ENCODE measurements at regions not wholly inside any gene's neighbourhood (a gene's known extent, or its start where the extent isn't known, plus 50 kb on each side); places are given as distances from the start of the nearest gene placed in this dataset.
A peak's percentile ranks its signal among the peaks of the same experiment; 100 is the strongest.
"Not testable (repeated sequence)": the region's sequence is repeated elsewhere in the genome, so short reads cannot be mapped to it uniquely, and the experiment has no call there.

DNA sequence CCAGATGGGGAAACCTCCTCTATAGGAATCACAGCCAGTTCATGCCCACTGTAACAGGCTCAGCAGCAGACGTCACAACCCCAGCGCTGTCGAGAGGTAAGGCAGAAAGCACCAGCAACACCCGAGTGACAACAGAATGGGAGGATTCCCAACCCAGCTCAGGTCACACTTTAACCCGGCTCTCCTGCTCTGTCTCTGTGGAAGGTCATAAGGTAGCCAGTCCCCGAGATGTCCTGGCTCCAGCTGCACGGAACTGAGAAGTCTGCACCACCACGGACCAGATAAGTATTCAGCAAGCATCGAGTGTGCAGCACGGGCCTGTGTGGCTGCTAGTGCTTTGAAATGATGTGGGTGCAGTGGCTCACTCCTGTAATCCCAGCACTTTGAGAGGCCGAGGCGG, 236.7 kb upstream of the TCERG1L start:
- DNase-seq (ENCODE audit: extremely low read depth in 1 of 11, low read depth in 9 of 11, low spot score in 4 of 11): no peak

DNA sequence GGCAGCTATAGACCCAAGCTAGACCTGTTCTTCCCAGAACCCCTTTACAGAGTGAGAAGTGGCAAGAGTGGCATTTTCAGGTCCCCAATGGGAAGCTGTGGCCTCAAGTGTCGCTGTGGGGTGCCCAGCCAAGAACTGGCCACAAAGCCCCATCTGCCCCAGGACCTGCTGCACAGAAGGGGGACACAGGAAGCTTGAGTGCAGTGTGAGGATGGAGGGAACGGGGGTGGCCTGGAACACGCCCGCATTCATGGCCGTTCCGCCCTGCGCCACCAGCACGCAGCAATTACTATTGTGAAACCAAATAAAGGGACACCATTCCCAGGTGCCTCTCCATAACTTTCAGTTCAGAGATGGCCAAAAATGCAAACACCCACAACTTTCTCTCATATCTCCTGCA, 237.6 kb upstream of the TCERG1L start:
- no peak for DNase-seq (ENCODE audit: extremely low read depth in 1 of 11, low read depth in 9 of 11, low spot score in 4 of 11)

DNA sequence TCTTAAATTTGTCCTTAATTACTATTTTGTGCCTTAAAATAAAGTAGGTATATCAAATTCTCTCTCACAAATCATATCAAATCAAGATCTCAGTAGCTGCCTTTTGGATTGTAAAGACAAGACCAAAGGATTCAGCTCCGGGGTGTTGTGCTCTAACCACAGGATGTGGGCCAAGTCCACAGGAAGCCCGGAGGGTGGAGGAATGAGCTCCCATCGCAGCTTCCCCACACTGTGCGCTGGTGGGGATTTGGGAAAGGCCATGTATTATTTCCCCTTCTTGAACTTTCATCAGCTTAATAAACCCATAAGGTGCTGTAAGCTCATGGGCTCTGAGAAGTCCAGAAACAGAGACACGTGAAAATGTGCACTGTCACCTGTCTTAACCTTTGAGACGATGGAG, 241.6 kb upstream of the TCERG1L start:
- no peak for DNase-seq (ENCODE audit: extremely low read depth in 1 of 11, low read depth in 9 of 11, low spot score in 4 of 11)

DNA sequence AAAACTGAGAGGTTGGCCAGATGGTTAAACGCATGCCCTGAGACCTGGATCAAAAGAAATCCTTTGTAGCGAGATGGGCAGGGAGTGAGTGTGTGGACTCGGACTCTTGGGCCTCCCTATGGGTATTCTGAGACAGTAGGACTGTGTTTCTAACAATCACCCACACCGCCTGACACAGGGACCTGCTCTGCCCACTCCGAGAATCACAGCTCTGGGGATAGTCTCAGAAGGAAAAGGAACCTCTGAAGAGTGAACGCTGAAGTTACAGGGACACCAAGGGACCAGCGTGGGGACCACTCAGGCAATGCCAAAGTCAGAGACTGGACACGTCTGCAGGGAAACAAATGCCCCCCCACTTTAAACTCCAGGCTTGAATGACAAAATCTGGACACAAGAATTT, 242.1 kb upstream of the TCERG1L start:
- DNase-seq (ENCODE audit: extremely low read depth in 1 of 11, low read depth in 9 of 11, low spot score in 4 of 11): no peak

DNA sequence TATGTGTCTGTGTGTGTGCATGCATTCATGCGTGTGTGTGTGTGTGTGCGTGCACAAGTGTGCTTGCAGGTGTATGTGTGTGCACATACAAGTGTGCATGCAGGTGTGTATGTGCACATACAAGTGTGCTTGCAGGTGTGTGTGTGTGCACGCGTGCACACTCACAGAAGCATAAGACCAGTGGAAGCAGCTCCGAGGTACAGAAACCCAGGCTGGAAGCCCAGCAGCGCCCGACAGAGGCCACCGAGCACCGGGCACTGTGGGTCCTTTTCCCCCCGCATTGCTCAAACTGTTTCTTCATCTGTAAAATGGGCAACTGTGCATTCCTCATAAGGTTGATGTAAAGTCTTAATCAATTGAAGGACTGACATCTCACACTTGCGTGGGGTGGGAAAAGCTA, 243.3 kb upstream of the TCERG1L start:
- DNase-seq (ENCODE audit: extremely low read depth in 1 of 11, low read depth in 9 of 11, low spot score in 4 of 11): no peak

DNA sequence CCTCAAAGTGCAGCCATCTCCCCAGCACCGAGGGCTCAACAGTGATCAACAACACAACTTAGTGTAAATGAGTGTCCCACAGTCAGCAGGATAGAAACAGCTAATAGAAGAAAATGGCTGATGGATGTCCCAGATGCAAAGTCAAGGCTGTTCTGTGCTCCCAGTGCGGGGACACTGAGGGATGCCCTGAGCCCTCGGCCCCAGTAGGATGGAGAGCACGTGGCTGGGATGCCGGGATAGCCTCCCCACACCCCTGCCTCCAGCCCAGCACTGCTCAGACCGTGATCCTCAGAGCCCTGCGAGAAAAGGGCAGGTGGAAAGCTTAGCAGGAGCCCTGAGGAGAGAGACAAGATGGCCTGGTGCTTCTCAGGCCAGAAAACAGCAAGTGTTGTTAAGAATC, 243.9 kb upstream of the TCERG1L start:
- no peak for DNase-seq (ENCODE audit: extremely low read depth in 1 of 11, low read depth in 9 of 11, low spot score in 4 of 11)

DNA sequence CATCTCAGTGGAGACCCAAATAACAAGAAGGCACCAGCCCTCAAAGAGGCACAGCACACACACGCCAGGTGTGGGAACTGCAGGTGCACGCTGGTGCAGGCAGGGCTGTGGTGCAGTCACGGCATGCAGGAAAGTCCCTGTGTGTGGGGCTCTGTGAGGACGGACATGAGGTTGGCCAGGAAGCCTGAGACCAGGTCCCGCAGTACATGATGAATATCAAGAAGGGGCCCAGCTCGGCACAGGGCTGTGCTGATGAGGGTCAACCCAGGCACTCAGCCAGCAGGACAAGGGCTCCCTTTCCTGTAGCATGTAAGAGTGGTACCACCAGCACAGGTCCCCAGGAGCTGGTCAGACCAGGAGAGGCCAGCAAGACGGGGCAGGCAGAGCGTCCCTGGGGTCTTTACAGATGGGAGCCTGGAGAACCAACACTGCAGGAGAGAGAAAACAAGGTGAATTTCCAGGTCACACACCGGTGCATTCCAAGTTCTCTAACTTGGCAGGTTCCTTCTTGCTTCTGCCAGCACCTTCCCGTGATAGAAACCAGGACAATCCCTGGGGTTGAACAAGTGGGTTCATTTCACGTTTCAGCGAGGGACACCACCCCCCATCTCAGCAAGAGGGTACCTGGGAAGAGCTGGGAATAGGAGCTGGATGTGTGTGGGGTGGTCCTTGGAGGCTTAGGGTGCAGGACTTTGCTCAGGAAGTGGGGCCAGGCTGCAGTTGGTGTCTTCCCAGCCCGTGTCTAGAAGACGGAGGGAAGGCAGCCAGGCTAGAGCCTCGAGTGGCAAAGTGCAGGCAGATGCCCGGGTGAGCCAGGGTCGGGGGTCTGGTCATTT, 244.8 kb upstream of the TCERG1L start:
- no peak for DNase-seq (ENCODE audit: extremely low read depth in 1 of 11, low read depth in 9 of 11, low spot score in 4 of 11)

DNA sequence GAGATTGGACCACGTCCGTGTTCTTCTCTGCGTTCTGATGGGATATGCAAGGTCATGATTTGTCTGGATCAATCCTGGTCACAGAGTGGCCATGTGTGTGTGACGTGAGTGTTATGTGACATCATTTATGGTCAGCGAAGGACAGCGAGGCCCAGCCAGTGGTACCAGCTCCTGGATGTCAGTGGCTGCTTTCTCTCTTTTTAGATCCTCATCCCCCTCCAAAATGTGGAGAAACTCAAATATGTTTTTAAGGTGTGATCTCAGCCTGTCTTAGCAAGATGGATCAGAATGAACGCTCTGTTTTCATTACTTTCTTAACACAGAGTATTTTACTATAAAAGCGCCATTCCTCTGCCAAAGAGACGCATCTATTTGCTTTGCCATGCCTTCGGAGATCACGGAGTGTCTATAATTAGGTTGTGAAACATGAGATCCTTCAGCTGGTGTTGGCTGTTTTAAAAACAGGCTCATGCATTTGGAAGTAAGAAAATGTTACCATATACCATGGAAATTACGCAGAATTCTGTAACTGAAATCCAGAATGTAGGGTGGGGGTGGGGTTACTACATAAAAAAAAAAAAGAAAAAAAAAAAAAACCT, 245.5 kb upstream of the TCERG1L start:
- DNase-seq (ENCODE audit: extremely low read depth in 1 of 11, low read depth in 9 of 11, low spot score in 4 of 11): no peak

DNA sequence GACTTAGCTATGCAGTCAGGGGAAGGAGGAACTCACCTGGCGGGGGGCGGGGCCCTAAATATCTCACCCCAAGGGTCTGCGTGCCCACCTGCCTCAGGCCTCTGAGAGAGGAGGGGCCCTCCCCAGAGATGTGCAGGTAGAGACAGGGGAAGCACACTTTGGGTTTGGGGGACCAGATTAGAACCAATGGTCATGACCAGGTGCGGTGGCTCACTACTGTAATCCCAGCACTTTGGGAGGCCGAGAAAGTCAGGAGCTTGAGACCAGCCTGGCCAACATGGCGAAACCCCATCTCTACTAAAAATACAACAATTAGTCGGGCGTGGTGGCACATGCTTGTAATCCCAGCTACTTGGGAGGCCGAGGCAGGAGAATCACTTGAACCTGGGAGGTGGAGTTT, 246.4 kb upstream of the TCERG1L start:
- DNase-seq (ENCODE audit: extremely low read depth in 1 of 11, low read depth in 9 of 11, low spot score in 4 of 11): not testable (repeated sequence)

DNA sequence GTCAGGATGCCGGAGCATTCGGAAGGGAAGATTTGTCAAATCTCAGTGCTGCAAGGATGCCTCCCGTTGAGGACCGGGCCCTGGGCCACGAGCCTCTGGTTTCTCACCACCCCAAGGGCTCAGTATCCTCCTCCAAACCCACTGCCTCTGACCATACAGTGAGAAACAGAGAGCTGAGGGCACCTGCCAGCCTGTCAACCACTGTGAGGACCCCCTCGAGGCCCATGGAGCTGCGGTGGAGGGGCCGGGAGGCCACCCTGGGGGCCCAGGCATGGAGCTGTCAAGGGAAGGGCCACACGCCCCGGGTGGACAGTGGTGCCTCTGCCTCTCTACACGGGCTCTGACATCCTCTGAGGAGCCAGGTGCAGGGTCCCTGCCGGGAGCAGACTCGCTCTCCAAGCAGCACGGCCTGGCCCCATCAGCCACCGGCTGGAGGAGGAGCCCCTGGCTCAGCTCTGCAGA, 248.0 kb upstream of the TCERG1L start:
- no peak for DNase-seq (ENCODE audit: extremely low read depth in 1 of 11, low read depth in 9 of 11, low spot score in 4 of 11)

DNA sequence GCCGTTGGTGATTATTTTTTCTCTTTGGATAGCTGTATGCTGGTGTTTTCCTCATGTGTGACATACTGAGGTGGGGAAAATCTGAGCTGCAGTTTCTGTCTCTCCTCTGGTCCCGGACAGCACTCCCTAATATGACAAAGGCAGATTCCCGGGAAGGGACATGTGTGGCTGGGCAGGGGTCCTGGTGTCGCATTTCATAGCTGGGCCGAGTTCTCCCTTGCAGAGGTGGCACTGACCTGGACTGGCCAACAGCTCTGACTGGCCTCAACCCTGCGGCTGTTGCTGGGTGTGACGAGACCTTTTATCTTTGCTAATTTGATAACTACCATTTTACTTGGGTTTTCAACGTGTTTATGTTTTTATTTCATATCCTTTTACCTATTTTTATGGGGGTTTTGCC, 248.6 kb upstream of the TCERG1L start:
- peak in 1 of 11 donors; percentile 11 for DNase-seq (ENCODE audit: extremely low read depth in 1 of 11, low read depth in 9 of 11, low spot score in 4 of 11)

DNA sequence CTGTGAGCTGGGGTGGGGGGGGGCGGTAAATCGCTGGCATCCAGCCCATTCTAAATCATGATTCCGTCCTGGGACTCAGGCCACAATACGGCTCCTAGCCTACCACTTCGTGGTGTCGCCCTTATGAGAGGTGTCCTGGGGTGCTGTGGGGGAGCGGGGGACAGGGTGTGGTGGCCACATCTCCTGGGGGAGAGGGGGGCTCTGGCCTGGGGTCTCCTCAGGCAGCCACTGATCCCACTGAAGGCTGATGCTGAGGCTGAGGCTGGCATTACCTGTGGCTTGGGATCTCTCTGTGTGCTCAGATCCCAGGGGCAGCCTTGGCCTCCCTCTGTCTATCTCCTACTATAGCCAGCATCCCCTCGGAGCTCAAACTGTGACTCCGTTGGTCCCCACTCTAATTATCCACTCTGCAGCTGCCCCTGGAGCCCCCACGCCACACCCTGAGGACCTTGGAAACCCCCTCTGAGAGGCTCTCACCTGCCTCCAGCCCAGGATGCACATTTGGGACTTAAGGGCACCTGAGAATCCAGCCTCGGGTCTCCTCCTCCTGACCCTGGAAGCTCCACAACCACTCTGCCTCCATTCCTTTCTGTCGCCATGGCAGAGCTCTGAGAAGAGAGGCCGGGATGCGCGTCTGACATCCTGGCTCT, 249.3 kb upstream of the TCERG1L start:
- no peak for DNase-seq (ENCODE audit: extremely low read depth in 1 of 11, low read depth in 9 of 11, low spot score in 4 of 11)

DNA sequence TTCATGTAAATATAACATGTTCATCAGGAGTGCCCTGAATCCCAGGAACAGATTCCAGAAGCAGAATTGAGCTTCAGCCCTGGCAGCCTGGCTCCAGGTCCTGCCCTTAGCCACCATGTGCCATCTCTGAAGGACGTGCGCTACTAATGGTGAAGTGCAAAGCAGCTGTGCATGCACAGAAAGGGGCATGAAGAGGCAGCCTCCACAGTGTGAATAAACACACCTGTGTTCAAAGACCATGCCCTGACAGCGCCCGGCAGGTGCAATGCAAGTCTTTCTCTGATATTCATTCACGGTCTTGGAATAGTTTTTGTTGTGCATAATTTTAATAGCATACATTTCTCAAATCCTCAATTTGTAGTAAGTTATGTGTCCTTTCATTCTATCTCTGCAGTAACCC, 250.4 kb upstream of the TCERG1L start:
- DNase-seq (ENCODE audit: extremely low read depth in 1 of 11, low read depth in 9 of 11, low spot score in 4 of 11): no peak

DNA sequence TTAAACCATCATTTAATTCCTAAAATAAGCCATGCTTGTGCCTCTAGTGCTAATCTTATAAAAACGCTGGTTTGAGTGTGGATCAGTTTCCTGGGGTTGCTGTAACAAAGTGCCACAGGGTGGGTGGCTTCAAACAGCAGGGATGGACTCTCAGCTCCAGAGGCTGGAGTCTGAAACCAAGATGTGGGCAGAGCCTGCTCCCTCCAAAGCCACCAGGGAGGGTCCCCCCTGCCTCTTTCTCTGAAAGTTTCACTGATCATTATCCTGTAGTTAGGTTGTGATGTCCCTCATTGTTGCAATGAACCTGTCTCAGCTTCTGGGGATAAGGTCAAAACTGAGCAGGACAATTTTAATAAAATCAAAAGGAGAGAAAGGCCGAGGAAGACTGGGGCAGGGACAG, 251.9 kb upstream of the TCERG1L start:
- DNase-seq (ENCODE audit: extremely low read depth in 1 of 11, low read depth in 9 of 11, low spot score in 4 of 11): no peak

DNA sequence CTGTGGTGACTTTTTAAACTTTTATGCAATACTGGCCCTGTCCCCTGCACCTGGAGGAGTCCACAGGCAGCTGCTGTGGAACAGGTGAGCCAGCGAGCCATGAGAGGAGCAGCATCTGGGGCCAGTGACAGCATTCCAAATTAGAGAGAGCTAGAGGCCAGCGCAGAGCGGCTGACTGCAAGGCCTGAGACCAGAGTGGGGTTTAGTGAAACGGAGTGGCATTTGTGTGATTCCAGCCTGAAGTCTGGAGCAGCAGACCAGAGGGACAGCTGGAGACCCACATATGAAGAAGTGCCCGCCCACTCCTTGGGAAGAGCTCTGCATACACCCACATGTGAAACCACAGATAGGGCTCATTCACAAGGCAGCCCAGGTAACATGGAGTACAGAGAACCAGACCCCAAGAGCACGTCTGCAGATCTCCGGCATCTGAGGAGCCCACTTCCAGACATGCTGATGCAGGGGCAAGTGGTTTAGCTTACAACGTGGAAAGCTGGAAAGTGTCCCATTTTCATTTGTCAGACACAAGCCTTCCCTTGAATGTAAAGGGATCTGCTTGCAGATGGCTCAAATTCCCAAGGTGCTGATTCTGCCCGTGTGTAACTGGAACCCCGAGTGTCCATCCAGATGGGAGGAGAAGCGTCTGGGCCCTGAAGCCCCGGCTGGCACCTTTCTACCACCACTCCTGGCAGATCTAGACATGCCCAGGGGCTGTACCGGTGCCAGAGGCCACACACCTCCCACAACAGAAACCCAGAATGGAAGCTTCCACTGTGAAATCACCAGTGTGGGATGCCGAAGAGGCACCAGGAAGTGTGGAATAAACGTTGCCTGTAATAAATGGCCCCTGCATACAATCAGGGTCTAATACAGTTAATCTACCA, 256.0 kb upstream of the TCERG1L start:
- DNase-seq (ENCODE audit: extremely low read depth in 1 of 11, low read depth in 9 of 11, low spot score in 4 of 11): peak in 1 of 11 donors; percentile 2

DNA sequence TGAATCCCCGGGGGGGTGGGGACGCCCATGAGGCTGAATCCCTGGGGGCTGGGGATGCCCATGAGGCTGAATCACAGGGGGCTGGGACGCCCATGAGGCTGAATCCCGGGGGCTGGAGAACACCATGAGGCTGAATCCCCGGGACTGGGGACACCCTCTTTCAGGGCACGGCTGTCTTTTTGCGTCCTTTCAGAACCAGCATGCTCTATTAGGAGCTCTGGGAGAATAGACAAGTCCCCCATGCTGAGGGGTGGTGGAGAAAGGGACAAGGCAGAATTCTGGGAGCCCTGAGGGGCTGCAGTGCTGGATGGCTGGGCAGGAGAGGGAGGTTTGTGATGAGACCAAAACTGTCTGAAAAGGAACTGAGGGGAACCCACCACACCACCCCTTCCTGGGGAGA, 257.3 kb upstream of the TCERG1L start:
- DNase-seq (ENCODE audit: extremely low read depth in 1 of 11, low read depth in 9 of 11, low spot score in 4 of 11): no peak

DNA sequence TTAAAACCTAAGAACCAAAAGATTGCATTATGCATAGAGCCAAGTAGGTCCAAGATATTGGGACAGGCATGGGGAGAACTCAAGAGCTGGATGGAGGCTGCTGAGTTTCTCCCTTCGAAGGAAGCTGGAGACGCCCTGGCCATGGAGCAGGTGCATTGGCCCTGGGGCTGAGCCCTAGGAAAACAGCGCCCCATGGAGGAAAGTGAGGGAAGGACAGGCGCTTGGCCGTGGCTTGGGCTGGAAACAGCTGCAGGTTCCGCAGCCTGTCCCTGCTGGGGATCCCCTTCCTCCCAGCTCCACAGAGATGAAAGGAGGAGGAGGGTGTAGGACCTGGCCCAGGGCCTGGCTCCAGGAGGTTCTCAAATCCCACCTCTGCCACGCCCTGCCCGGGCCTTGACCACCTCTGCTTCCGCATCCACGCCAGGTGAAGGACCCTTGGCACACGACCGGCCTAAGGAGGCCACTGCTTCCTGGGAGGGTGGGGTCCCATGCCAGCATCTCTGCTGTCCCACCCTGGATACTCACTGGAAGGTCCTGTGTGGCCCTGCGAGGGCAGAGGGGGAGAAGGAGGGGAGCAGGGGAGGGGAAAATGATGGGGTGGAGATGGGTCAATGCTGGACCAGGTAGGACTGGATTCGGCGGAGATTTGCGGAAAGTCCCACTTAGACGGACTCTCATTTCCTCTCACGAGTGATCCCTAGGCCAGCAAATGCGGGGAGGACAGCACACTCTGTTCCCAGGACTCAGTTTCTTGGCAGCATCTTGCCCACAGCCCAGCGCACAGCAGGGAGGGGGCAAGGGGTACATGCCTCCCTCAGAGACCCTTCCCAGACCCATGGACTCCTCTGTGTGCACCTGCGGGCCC, 258.6 kb upstream of the TCERG1L start:
- no peak for DNase-seq (ENCODE audit: extremely low read depth in 1 of 11, low read depth in 9 of 11, low spot score in 4 of 11)

DNA sequence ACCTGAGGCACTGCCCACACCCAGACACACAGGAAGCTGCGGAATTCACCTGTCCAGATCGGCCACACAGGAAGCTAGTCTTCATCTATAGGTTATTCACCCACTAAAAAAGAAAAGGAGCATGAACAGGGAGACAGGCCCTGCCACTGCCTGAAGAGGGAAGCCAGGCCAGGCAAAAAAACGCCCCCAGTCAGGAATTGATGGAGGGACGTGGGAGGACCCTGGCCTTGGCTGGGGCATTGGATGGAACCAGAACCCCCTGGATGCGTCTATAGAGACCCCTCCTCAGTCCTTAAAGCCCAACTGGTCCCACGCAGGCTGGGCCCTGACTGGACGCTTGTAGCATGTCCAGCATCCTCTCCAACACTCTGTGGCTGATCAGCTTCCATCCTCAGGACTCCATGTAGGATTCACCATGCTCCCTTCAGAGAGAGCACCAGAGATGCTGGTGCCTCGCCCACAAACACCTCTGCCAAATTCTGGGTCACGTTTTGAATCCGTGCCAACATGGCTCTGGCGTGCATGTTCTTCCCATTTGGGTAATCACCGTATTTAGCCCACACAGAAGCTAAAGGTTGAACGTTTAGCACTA, 259.3 kb upstream of the TCERG1L start:
- DNase-seq (ENCODE audit: extremely low read depth in 1 of 11, low read depth in 9 of 11, low spot score in 4 of 11): no peak
